ENCODE measurements at regions not wholly inside any gene's neighbourhood (a gene's known extent, or its start where the extent isn't known, plus 50 kb on each side); places are given as distances from the start of the nearest gene placed in this dataset.

- TF ChIP-seq CTCF (IDR thresholded peaks at IDR 0.05; ENCODE audit: poor library complexity) (no peak), EZH2phosphoT487 (IDR thresholded peaks at IDR 0.05; ENCODE audit: low read depth, severe bottlenecking, unreplicated experiment) (no peak), EZH2 (IDR thresholded peaks at IDR 0.05; ENCODE audit: borderline replicate concordance) (no peak)
These were observed 232.7 kb downstream of the FGFR2 start for GRCh38 chr10:121365566-121365965.
